Ascending aorta (tissue), 2 donors: ENCODE measurements at regions not wholly inside any gene's neighbourhood (a gene's known extent, or its start where the extent isn't known, plus 50 kb on each side); places are given as distances from the start of the nearest gene placed in this dataset.

Source experiments
- DNase-seq, 2 donors: peaks; one replicate each; pipeline ENCODE4 v3.0.0-alpha.2; 2019; ENCODE audit warnings: low spot score in 2 of 2
- H3K27ac ChIP-seq, 2 donors: fragments of 200-600 bp; sonication (generic); one replicate each; pipeline ENCODE4 v1.5.1; 2016 to 2017; ENCODE audit warnings: mild to moderate bottlenecking in 1 of 2
- H3K27me3 ChIP-seq: fragments of 200-600 bp; sonication (generic); one replicate; pipeline ENCODE4 v1.5.1; 2017
- H3K36me3 ChIP-seq, 2 donors: fragments of 200-600 bp; sonication (generic); one replicate each; pipeline ENCODE4 v1.5.1; 2016
- H3K4me1 ChIP-seq, 2 donors: fragments of 200-600 bp; sonication (generic); one replicate each; pipeline ENCODE4 v1.5.1; 2016 to 2017; ENCODE audit warnings: mild to moderate bottlenecking in 1 of 2
- H3K4me3 ChIP-seq, 2 donors: fragments of 200-600 bp; sonication (generic); one replicate each; pipeline ENCODE4 v1.5.1; 2016 to 2017; ENCODE audit warnings: mild to moderate bottlenecking in 1 of 2
- H3K9me3 ChIP-seq, 2 donors: fragments of 200-600 bp; sonication (generic); one replicate each; pipeline ENCODE4 v1.5.1; 2016
- intact Hi-C: fragments of 100-400 bp; cut with DNase I; formaldehyde crosslinking; loops from one replicate; pipeline ENCODE4 v1.15.1; 2023
- TF ChIP-seq, protein P1 (sequence below), 3 experiments: fragments of 200-600 bp in 2 of 3; fragments of 450-650 bp in 1 of 3; sonication (generic) in 2 of 3; IDR thresholded peaks; one replicate each; pipeline ENCODE4 v1.5.1; 2016 to 2019; ENCODE audit warnings: antibody characterized with exemption in 3 of 3, mild to moderate bottlenecking in 1 of 3, moderate library complexity in 1 of 3

DNA sequence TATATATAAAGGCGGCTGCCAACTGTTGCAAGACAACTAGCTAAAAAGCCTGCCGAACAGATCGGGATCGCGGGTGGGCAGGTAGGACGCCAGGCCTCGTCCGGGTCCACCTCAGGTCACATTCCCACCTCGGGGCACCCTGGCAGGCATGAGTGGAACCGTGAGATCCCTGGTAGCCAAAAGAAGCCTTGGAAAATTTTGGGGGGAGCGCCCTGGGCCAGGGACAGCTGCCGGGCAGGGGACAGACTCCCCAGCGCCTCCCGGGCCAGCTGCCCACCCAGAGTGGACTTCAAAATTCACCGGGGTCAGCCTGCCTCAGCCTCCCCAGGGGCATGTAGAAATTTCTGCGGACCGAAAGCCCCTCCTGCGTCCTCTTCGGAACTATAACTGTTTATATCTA is 760.9 kb downstream of the KCNJ18 start:
- TF ChIP-seq, protein P1, sequence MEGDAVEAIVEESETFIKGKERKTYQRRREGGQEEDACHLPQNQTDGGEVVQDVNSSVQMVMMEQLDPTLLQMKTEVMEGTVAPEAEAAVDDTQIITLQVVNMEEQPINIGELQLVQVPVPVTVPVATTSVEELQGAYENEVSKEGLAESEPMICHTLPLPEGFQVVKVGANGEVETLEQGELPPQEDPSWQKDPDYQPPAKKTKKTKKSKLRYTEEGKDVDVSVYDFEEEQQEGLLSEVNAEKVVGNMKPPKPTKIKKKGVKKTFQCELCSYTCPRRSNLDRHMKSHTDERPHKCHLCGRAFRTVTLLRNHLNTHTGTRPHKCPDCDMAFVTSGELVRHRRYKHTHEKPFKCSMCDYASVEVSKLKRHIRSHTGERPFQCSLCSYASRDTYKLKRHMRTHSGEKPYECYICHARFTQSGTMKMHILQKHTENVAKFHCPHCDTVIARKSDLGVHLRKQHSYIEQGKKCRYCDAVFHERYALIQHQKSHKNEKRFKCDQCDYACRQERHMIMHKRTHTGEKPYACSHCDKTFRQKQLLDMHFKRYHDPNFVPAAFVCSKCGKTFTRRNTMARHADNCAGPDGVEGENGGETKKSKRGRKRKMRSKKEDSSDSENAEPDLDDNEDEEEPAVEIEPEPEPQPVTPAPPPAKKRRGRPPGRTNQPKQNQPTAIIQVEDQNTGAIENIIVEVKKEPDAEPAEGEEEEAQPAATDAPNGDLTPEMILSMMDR (IDR thresholded peaks at IDR 0.05), result no peak
- no peaks in the 10 kb centered on the region for H3K36me3 ChIP-seq
- H3K4me3 ChIP-seq, result no peak overlapping the region
- H3K9me3 ChIP-seq, result no peaks in the 10 kb centered on the region
- no peak overlapping the region for H3K27ac ChIP-seq
- no peak for DNase-seq
- intact Hi-C loops, result no loop called here
- H3K4me1 ChIP-seq, result no peaks in the 10 kb centered on the region
- H3K27me3 ChIP-seq, result no peaks in the 10 kb centered on the region

DNA sequence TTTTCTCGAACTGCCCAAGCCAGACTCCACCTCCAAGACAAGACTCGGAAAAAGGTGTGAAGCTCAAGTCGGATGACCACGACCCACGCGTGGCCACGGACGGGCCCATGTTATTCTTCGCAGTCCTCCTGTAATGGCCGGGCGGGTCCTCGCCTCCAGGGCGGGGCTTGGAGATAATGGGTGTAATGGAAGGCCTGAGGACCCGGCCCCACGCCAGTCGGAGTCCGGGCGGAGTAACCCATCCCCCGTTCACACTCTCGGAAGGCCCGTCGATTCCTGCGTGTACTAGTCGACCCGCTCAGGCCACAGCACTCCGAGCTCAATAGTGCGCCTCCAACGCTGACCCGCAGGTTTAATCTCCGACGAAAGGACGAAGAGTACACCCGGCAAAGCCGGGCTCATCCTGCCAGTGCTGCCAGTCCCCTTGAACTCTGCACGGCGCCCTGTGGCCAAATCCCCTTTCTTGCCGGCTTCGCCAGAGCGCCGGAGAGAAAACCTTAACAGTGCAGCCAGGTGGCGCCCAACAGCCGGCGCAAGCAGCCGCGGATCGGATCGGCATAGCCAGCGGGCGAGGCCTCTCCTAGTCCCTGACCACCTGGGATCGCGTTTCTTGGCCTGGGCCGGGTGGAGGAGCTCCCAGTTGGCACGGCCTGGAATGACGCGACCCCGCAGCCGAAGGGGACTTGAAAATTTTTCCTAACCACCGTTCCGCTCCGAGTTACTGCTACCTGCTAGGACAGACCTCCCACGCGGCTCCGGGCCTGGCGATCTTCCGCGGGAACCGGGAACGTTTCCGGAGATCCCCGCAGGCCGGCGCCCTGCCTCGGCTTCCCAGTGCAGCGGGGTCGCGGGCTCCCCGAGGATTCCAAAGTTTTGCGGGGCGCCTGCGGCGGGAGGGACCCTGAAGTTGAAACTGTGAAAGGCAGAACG is 762.0 kb downstream of the KCNJ18 start:
- intact Hi-C loops, result no loop called here
- Histone ChIP-seq H3K27me3 (no peaks in the 10 kb centered on the region), H3K9me3 (no peaks in the 10 kb centered on the region), H3K4me3 (no peak overlapping the region), H3K4me1 (no peaks in the 10 kb centered on the region), H3K36me3 (no peaks in the 10 kb centered on the region), H3K27ac (no peak overlapping the region)
- TF ChIP-seq, protein P1 (IDR thresholded peaks at IDR 0.05), result no peak
- DNase-seq, result no peak

DNA sequence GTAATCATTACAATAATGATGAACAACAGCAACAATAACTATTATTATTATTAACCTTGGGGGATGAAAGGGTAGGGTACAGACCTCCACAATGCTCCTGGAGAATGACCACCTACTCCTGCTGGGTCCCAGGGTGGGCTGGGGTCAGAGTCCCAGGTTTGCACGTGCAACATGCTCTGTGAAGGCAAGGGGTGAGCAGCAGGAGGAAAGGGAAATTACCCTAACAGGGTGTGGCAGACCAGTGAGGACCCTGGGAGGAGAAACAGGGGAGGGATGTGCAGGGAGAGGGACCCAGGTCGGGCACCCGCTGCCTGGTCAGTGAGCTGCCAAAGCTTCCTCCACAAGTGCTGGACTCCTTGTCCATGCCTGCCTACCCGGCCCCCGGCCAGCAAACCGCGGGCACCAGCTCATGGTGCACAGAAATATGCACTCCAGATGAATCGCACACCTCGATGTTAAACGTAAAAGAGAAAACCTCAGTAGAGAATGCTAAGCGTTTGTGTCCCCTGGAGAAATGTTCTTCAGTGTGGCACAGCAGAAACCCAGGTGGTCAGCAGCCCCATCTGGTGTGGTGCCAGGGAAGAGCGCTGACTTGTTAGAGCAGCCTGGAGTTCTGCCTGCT is 767.1 kb downstream of the KCNJ18 start:
- TF ChIP-seq, protein P1 (IDR thresholded peaks at IDR 0.05), result no peak
- no peak for DNase-seq
- H3K36me3 ChIP-seq, result no peaks in the 10 kb centered on the region
- intact Hi-C loops, result no loop called here
- no peaks in the 10 kb centered on the region for H3K4me1 ChIP-seq
- H3K9me3 ChIP-seq, result no peaks in the 10 kb centered on the region
- H3K4me3 ChIP-seq, result no peak overlapping the region
- no peak overlapping the region for H3K27ac ChIP-seq
- no peaks in the 10 kb centered on the region for H3K27me3 ChIP-seq

DNA sequence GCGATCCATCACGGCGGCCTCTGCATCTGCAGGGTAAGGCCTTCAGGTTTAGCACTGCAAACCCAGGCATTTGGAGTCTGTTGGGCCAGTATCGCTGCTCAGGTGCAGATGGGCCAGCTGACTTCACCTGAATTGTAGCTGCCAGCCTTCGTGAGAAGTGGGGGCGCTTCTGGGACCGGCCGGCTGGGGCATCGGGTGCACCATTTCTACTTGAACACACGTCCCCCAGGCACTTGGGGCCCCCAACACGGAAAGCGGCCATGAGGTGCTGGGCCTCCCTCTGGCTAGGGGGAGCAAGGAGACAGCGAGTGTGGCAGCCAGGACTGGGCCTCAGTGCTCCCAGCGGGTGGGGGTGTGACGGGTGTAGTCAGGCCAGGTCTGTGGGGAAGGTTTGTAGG is 767.6 kb downstream of the KCNJ18 start:
- H3K36me3 ChIP-seq, result no peaks in the 10 kb centered on the region
- no peaks in the 10 kb centered on the region for H3K4me1 ChIP-seq
- DNase-seq, result no peak
- no peaks in the 10 kb centered on the region for H3K27me3 ChIP-seq
- no peak overlapping the region for H3K27ac ChIP-seq
- no peak overlapping the region for H3K4me3 ChIP-seq
- TF ChIP-seq, protein P1 (IDR thresholded peaks at IDR 0.05), result no peak
- intact Hi-C loops, result no loop called here
- no peaks in the 10 kb centered on the region for H3K9me3 ChIP-seq

DNA sequence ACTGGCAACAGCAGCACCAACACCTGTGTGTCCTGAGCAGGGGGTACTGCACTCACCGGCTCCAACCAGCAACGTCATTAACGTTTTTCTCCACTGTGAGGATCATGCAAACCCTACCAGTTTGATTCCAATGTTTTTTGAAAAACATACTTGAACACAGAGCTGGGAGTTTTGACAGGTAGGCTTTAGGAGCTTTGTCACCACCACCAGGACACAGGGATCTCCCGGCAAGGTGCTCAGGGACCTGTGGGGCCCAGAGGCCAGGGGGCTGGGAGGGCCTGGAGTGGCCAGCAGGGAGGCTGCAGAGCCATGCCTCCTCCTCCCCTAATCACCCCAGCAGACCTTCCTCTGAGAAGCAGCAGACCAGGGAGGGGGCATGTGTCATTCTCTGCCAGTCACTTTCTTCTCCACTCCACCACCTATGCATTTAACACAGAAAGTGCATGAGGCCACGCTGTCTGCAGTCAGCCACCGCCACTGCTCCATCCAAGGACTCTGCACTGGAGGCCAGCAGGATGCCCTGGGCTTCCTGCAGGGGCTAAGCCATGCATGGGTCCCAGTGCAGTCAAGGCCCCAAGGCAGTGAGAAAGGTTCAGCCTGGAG is 768.2 kb downstream of the KCNJ18 start:
- TF ChIP-seq, protein P1 (IDR thresholded peaks at IDR 0.05), result no peak

More for the DNA sequence above, 768.2 kb downstream of the KCNJ18 start:
- no peak overlapping the region for H3K27ac ChIP-seq
- no peaks in the 10 kb centered on the region for H3K9me3 ChIP-seq
- no peaks in the 10 kb centered on the region for H3K27me3 ChIP-seq
- DNase-seq, result no peak
- H3K4me3 ChIP-seq, result no peak overlapping the region
- H3K36me3 ChIP-seq, result no peaks in the 10 kb centered on the region
- intact Hi-C loops, result no loop called here
- H3K4me1 ChIP-seq, result no peaks in the 10 kb centered on the region
